Ectodermal cell (in vitro differentiated cells): ENCODE measurements at regions not wholly inside any gene's neighbourhood (a gene's known extent, or its start where the extent isn't known, plus 50 kb on each side); places are given as distances from the start of the nearest gene placed in this dataset.
"Not testable (repeated sequence)": the region's sequence is repeated elsewhere in the genome, so short reads cannot be mapped to it uniquely, and the experiment has no call there.

Experiments used
- H3K27ac ChIP-seq: 2 replicates; pipeline ENCODE4 v1.7.0; 2013; ENCODE audit warnings: mild to moderate bottlenecking, low read depth, low read length; ENCODE audit not compliant: insufficient read depth, poor library complexity, severe bottlenecking
- H3K27me3 ChIP-seq: 2 replicates; pipeline ENCODE4 v1.7.0; 2013; ENCODE audit warnings: mild to moderate bottlenecking, low read length; ENCODE audit not compliant: insufficient read depth, control insufficient read depth, poor library complexity, severe bottlenecking
- H3K36me3 ChIP-seq: one replicate; pipeline ENCODE4 v1.7.0; 2013; ENCODE audit warnings: low read length; ENCODE audit not compliant: control insufficient read depth, insufficient read depth
- H3K4me1 ChIP-seq: one replicate; pipeline ENCODE4 v1.7.0; 2013; ENCODE audit warnings: low read length; ENCODE audit not compliant: control insufficient read depth, insufficient read depth
- H3K4me3 ChIP-seq: 2 replicates; pipeline ENCODE4 v1.7.0; 2013; ENCODE audit warnings: low read depth, low read length, control low read depth; ENCODE audit not compliant: insufficient read depth
- H3K9me3 ChIP-seq: 2 replicates; pipeline ENCODE4 v1.7.0; 2013; ENCODE audit warnings: mild to moderate bottlenecking, low read length, moderate library complexity; ENCODE audit not compliant: control insufficient read depth
- WGBS, 2 experiments: methylation state at CpG; one replicate each; pipeline ENCODE4 v1.1.7; 2013; ENCODE audit warnings: missing lambda C conversion rate in 2 of 2; 5-methylcytosine and 5-hydroxymethylcytosine counted together

DNA sequence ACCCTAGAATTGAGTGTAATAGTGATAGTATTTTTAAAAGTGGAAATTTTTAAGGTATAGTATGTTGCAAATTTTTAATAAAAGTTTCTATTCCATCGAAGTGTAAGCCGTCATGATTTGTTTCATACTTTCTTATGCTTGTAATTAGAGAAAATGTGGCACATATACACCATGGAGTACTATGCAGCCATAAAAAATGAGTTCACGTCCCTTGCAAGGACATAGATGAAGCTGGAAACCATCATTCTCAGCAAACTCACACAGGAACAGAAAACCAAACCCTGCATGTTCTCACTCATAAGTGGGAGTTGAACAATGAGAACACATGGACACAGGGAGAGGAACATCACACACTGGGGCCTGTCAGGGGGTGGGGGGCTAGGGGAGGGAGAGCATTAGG lies 350.9 kb downstream of the UTRN start:
- WGBS, 2 experiments: 87 to 98% methylated on average over 3 of the region's 3 CpGs
- H3K9me3 ChIP-seq, H3K27ac ChIP-seq, H3K4me1 ChIP-seq, H3K27me3 ChIP-seq, H3K36me3 ChIP-seq, H3K4me3 ChIP-seq: not testable (repeated sequence)

DNA sequence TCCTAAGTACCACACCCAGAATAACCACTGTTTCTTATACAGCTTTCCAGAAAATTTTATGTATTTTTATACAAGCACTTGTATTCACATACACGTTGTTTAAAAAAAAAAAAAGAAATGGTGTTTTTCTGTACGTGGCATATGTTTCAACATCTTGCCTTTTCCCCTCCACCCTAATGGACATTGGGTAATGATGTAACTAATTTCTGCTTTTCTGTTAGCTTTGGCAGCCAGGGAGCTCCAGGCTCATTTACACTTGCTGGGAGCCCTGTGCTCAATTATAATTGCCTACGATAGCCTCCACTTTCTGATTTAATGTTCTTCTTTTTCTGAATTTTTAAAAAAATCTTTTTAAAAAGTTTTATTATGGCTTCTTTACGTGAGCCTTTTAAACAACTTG lies 352.4 kb downstream of the UTRN start:
- Histone ChIP-seq H3K36me3 (no peaks in the 10 kb centered on the region), H3K4me1 (no peaks in the 10 kb centered on the region), H3K4me3 (no peak overlapping the region), H3K27me3 (no peaks in the 10 kb centered on the region), H3K27ac (no peak overlapping the region), H3K9me3 (no peaks in the 10 kb centered on the region)
- WGBS, 2 experiments: 86 to 100% methylated on average over 1 to 4 of the region's 4 CpGs

- 77 to 83% methylated on average over 1 of the region's 1 CpG for WGBS, 2 experiments
- Histone ChIP-seq H3K4me1 (peaks cover 2% of the 10 kb centered on the region), H3K27ac (no peak overlapping the region)
Observed at GRCh38 chr6:144639654-144640053, 354.5 kb downstream of the UTRN start.

GRCh38 chr6:144641286-144641685 lies 356.2 kb downstream of the UTRN start:
- no peak overlapping the region for H3K27ac ChIP-seq
- H3K4me1 ChIP-seq: peaks cover 10% of the 10 kb centered on the region
- H3K36me3 ChIP-seq: no peaks in the 10 kb centered on the region
- no peak overlapping the region for H3K4me3 ChIP-seq
- 96 to 100% methylated on average over 1 of the region's 1 CpG for WGBS, 2 experiments
- H3K27me3 ChIP-seq: no peaks in the 10 kb centered on the region
- H3K9me3 ChIP-seq: no peaks in the 10 kb centered on the region

More at GRCh38 chr6:144639654-144640053, 354.5 kb downstream of the UTRN start:
- Histone ChIP-seq H3K36me3 (no peaks in the 10 kb centered on the region), H3K9me3 (no peaks in the 10 kb centered on the region), H3K27me3 (no peaks in the 10 kb centered on the region), H3K4me3 (no peak overlapping the region)

DNA sequence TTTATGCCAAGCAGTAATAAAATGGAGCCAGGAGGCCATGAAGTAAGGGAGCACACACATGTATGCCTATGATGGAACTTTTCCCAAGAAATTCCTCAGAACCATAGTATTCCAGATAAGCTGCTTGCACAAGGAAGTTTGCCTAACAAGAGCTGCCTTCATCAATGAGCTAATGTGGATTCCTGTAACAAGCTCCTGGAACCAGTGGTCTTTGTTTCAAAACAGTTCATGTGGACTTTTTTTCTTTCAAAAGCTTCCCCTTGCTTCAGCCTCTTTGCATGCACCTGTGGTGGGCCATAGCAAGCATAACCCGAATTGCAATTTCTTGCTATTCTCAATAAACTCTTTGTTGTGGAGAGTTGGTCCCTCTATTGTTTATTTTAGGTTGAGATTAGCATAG lies 359.6 kb downstream of the UTRN start:
- Histone ChIP-seq H3K4me3 (no peak overlapping the region), H3K4me1 (peaks cover 10% of the 10 kb centered on the region), H3K36me3 (no peaks in the 10 kb centered on the region), H3K9me3 (no peaks in the 10 kb centered on the region), H3K27ac (no peak overlapping the region), H3K27me3 (no peaks in the 10 kb centered on the region)
- WGBS, 2 experiments: 0 to 20% methylated on average over 1 of the region's 1 CpG

DNA sequence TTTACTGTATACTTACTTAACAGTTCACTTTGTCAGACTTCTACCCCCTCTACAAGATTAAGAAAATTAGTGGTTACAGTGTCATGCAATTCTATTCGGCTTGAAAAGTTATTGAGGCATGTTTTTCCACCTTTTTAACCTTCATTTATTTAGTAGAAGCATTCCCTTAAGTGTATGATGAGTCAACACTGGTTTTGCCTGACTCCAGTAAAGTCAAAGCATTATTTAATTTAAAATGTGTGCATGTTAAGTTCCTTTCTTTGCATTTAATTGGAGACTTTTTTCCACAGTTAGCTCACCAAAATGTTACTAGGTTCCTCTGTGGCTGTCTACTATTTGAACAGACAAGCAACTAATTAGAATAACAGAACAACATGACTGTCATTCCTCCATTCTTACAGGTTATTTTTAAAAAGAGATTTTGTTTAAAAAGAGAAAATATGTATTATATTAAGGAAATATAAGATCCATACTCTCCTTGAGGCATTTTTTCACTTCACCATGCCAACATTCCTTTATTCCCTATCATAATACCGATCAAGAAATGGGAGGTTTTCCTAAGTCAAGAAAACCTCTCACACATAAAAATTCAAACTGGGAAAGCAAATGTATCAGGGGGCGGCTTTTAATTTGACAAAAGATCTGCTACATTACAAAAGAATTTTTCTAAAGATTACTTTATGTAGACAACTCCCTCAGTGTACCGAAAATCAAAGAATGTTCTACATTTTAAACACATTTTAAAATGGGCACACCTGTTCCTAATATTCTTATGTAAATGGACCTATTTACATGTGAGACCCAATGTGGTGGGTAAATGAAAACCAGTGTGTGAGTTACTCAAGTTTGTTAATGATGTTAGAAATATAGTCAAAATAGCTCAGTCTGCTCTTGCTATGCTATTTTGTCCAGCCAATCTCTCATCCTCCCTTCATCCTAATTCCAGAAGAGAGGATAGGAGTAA lies 361.2 kb downstream of the UTRN start:
- peaks cover 10% of the 10 kb centered on the region for H3K4me1 ChIP-seq
- H3K4me3 ChIP-seq: no peak overlapping the region
- H3K36me3 ChIP-seq: no peaks in the 10 kb centered on the region
- no peaks in the 10 kb centered on the region for H3K27me3 ChIP-seq
- WGBS, 2 experiments: 47 to 55% methylated on average over 2 to 4 of the region's 4 CpGs
- H3K9me3 ChIP-seq: no peaks in the 10 kb centered on the region
- H3K27ac ChIP-seq: no peak overlapping the region

GRCh38 chr6:144647406-144647964 lies 362.4 kb downstream of the UTRN start:
- WGBS, 2 experiments: 87% methylated on average over 6 of the region's 6 CpGs
- Histone ChIP-seq H3K27ac (no peak overlapping the region), H3K4me1 (peaks cover 10% of the 10 kb centered on the region), H3K9me3 (no peaks in the 10 kb centered on the region), H3K27me3 (no peaks in the 10 kb centered on the region), H3K4me3 (no peak overlapping the region), H3K36me3 (no peaks in the 10 kb centered on the region)

DNA sequence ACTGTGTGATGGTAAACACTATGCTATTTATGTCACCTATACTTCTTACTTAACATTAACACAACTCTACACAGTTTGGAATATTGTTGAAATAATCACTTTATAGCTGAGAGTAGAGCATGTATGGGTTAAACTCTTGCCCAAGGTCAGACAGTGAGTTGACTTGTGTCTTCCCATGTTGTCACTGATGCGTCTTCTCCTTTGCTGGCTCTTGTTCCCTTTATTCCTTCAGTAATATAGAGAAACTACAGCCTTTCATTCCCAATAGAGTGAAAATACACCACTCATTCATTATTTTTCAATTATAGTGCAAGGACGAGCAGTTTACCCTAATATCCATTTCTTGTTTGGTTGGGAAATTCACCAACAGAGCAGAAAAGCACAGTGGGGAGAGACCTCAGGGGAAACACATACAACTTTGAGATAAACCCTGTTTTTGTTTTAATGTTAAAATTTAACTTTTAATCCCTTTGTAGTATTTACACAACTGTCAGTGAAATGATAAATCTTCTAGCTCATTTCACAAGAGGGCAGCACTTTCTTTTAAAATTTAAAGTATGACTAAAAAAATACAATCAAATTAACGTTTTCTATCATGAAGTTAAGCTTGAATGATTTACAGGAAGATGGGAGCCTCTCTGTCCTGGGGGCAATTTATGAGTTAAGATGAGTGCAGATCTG lies 363.0 kb downstream of the UTRN start:
- Histone ChIP-seq H3K9me3 (no peaks in the 10 kb centered on the region), H3K27ac (no peak overlapping the region), H3K36me3 (no peaks in the 10 kb centered on the region), H3K4me3 (no peak overlapping the region), H3K4me1 (peaks cover 10% of the 10 kb centered on the region), H3K27me3 (no peaks in the 10 kb centered on the region)
- 76 to 79% methylated on average over 2 to 3 of the region's 3 CpGs for whole genome bisulfite sequencing, 2 experiments

DNA sequence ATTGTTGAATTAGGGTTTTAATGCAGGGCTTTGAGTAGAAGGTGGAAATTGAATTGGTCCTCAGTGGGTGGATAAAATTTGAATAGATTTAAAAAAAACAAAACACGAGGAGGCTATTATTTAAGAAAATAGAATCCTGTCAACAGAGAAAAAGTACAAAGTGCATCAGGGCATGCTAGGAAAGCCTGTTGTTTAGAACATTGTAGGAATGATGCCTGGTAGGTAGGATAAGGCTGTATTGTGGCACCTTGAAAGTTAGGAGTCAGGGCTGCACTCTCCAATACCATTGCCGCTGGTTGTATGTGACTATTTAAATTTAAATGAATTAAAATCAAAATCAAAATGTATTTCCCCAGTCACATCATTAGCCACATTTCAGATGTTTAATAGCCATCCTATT lies 363.9 kb downstream of the UTRN start:
- peaks cover 10% of the 10 kb centered on the region for H3K4me1 ChIP-seq
- no peaks in the 10 kb centered on the region for H3K27me3 ChIP-seq
- no peak overlapping the region for H3K27ac ChIP-seq
- no peaks in the 10 kb centered on the region for H3K9me3 ChIP-seq
- no peak overlapping the region for H3K4me3 ChIP-seq
- 75 to 87% methylated on average over 1 of the region's 2 CpGs for WGBS, 2 experiments
- no peaks in the 10 kb centered on the region for H3K36me3 ChIP-seq

DNA sequence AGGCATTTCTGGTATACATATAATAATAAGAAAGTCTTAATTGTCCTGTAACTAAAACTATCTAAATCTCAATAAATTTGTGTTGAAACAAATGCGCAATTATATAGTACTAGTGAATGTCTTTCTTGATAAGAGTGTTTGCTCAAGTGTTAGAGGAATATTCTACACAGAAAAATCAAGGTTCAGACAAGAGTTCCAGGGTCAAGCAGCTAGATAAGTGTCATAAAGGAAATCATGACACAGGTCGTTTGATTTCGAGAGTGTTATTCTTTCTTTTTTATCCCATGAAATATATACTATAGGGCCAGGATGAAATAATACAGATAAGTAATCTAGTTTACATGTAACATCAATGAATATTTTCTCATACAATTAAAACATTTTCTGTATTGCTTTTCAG lies 366.1 kb downstream of the UTRN start:
- Histone ChIP-seq H3K9me3 (no peaks in the 10 kb centered on the region), H3K27ac (no peak overlapping the region), H3K27me3 (no peaks in the 10 kb centered on the region), H3K36me3 (no peaks in the 10 kb centered on the region), H3K4me1 (peaks cover 2% of the 10 kb centered on the region), H3K4me3 (no peak overlapping the region)
- 88 to 96% methylated on average over 1 to 3 of the region's 3 CpGs for WGBS, 2 experiments
